ENCODE measurements at regions not wholly inside any gene's neighbourhood (a gene's known extent, or its start where the extent isn't known, plus 50 kb on each side); places are given as distances from the start of the nearest gene placed in this dataset.
A peak's percentile ranks its signal among the peaks of the same experiment; 100 is the strongest.
"Not testable (repeated sequence)": the region's sequence is repeated elsewhere in the genome, so short reads cannot be mapped to it uniquely, and the experiment has no call there.

DNA sequence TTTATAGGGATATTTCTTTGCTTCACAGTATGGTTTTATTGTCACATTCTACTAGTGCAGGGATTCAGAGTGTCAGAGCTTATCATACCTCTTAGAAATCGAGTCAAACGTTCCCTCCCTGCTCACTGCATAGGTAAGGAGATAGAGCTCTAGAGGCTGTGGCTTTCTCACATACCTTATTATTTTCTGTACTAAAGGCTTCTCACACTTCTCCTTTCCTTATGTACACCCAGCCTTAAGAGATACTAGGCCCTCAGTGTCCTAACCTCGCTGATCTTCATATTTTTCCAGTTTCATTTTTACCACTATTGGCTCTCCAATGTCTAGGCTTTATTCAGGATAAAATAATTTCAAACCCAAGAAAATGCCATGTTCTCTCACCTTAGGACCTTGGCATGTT, 297.3 kb upstream of the RIOK2 start:
- DNase-seq: no peak

DNA sequence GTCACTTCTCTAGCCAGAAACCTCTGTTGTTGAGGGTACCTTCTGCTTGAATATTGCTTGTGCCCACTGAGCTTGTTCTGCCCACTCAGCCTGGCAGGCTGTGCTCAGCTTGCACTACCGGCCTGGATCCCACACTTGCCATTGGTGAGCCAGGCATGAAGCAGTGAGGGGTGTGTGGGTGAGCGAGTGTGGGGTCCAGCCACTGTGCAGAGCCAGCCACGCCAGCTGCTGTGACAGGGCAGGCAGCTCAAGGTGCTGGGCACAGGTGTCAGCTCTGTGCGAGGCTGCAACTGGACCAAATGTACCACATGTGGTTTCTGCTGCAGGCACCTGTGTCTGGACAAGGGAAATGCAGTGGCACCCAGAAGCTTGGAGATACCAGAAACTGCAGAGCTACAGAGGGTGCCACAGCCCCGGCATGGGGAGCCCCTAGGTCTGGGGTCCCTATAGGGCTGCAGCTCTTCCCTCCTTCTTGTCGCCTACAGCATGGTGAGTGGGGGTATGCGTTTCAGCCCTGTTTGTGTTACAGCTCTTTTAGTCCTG, 305.1 kb upstream of the RIOK2 start:
- DNase-seq: no peak

DNA sequence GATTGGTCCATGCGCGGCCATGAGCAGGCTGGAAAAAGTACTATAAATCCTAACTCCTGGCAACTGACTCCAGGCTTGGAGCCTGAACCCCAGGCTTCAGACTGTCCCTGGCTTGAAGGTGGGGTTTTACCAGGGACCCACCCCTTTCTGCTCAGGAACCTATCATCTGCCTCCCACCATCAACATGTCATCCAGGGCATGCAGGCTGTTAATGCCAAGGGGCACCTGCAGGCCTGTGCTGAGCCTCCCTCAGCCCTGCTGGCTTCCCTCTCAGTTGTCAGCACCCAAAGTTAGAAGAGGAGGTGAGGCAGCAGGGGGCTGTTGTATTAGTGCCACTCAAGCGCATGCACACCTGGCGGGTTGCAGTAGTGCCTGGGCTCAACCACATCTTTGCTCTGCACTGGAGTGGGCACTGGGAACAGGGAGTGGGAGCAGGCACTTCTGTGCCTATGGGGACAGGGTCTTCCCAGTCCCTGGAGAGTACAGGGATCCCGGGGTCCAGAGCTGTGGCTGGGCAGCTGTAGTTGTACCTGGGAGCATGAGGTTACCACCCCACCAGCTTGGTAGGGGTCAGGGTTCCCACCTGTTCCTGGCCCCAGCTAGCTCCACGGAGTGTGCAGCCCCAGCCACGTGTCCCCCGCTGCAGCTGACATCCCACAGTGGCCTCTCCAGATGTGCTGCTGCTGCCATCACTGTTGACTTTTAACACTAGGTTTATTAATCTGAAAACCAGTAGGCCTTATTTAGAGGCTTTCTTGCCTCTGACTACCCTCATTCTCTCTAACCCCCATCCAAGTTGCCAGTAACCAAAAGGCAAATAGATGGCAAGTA, 306.2 kb upstream of the RIOK2 start:
- DNase-seq: no peak

DNA sequence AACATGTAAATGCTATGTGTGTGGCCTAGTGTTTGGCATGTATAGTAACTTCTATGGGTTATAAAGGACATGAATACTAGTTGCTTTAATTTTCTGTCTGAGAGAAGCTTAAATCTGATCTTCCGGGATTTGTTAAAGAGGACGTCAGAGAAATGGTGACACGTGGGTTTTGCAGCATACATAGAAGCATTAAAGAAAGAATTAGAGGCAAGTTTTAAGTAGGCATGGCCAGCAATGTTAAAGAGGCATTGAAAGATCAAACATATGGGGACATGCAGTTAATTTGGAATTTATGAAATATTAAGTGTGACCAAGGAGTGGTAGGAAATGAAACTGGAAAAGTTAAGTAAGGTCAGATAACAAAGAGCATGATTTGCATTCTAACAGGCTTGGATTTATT, 311.4 kb upstream of the RIOK2 start:
- no peak for DNase-seq

DNA sequence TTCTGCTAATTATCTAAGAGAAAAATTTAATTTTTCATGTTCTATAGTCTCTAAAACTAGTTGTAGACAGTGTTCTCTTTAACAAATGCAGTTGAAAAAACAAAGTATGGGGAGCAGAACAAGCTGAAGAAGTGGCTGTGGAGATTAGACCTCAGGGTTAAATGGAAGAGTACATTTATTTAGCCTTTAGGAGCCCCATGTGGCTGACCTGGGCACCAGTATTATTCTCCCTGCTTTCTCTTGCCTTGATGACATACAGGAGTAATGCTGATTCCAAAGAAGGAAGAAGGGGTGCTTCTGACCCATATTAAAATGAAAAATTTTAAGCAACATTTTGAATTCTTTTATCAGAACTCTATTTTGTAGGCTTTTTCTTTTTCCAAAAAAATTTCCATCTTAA, 312.3 kb upstream of the RIOK2 start:
- no peak for DNase-seq

DNA sequence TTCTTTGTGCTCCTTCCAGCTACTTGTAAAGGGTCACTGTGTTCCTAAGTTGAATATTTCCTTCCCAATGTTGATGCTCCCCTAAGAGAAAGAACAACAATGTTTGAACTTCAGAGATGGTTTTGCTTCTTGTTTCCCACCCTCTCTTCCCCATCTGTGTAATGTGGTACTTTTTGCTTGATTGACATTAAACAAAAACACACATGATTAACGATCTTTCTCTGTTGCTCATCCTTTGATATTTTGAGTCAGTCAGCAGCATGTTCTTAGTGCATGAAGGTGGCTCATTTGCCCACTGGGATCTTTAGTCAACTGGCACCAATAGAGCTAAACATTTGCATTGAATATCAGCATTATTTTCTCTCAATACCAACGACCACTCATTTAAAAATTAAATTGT, 313.0 kb upstream of the RIOK2 start:
- no peak for DNase-seq

DNA sequence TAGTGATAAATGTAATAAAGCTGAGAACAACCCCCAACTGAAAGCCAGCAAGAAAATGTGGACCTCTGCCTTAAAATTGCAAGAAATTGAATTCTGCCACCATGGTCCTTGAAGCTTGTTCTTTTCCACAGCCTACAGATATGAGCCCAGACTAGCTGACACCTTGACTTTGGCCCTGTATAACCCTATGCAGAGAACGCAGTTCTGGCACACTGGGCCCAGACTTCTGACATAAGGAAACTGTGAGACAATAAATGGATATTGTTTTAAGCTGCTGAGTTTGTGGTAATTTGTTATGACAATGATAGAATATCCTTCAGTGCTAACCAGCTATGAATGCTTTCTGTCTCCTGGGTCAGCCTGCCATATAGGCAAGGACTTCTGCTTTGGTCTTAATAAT, 315.6 kb upstream of the RIOK2 start:
- no peak for DNase-seq

DNA sequence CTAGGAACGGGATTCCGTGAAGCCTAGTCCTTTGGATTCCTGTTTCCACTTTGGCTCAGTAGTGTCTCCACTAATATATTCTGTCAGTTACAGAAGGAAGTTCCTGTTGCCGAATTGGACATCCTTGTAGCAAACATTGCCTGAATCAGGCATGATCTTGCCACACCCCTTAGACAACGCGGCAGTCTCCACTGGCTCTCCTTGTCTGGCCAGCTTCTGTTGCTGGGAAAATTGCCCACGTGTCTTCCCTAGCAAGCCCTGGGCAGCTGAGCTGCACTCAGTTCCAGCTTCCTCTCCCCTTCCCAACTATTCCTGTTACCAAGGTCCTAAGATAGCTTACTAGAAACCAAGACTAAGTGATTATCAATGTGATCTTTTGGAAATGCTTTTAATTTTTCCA, 316.6 kb upstream of the RIOK2 start:
- peak; percentile 7 for DNase-seq

DNA sequence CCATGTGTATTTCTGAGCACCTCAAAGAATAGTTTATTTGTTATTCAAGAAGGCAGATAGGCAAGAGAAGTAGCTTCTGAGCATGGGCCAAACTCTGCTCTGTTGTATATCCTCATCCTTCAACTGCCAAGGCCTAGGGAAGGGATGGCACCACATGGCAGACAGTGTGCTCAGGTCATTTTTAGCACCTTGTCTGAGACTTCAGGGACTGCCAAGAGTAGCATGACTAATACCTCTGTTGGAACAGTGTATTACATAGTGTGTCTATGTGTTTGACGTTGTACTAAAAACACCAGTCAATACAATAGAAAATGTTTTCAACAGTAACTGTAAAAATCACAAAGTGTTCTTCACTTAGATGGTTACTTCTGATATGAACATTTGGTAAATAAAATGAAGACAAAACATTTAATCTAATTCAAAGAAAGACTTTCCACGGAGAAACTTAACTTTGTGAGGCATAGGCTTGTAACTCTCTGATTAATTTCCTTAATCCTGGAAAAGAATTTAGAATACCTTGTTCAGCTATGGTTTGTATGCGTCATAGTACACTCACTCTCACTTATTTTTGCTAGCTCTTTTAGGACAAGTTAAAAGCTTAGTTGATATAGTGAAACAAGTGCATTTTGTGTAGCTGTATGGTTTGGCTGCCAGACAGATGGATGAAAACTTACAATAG, 318.4 kb upstream of the RIOK2 start:
- DNase-seq: no peak

DNA sequence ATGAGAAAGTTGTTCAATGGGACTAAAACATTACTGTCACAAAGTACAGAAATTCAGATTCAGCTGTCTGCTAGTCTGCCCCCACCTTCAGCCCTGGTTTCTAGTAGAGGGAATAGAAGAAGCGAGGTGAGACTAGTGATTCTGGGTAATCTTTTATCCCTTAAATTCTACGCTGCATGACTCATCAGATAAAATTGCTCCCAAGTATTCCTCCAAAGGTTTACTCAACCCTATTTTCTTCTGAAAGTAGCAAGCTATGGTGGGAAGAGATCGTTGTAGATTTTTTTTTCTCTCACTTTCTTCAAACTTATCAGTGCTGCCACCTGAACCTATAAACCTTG, 318.9 kb upstream of the RIOK2 start:
- no peak for DNase-seq

DNA sequence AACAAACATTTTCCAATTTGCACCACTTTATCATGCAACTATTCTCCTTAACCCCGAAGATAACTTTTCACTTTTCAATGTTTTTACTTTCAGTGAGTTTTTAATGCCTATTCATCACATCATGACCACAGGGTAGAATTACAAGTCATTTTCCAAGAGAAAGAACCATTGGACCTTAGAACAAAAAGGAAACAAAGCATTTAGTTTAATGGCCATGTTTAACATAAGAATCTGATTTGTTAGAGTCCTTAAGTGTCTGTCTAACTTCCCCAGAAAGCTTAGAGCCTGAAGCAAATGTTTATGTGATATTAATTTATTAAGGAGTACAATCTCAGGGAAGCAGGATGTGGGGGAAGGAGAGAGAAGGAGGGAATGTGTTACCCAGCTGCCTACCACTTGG, 325.8 kb upstream of the RIOK2 start:
- no peak for DNase-seq

DNA sequence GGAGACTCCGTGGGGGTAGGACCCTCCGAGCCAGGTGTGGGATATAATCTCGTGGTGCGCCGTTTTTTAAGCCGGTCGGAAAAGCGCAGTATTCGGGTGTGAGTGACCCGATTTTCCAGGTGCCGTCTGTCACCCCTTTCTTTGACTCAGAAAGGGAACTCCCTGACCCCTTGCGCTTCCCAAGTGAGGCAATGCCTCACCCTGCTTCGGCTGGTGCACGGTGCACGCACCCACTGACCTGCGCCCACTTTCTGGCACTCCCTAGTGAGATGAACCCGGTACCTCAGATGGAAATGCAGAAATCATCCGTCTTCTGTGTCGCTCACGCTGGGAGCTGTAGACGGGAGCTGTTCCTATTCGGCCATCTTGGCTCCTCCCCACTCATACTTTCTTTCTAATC, 336.5 kb upstream of the RIOK2 start:
- not testable (repeated sequence) for DNase-seq

DNA sequence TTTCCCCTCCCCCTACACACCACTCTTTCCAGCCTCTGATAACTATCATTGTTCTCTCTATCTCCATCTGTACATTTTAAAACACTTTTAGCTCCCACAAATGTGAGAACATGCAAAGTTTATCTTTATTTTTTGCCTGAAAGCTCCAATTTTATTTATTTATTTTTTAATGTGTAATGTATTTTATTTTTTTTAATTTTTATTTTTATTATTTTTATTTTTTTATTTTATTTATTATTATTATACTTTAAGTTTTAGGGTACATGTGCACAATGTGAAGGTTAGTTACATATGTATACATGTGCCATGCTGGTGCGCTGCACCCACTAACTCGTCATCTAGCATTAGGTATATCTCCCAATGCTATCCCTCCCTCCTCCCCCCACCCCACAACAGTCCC, 340.3 kb upstream of the RIOK2 start:
- not testable (repeated sequence) for DNase-seq

DNA sequence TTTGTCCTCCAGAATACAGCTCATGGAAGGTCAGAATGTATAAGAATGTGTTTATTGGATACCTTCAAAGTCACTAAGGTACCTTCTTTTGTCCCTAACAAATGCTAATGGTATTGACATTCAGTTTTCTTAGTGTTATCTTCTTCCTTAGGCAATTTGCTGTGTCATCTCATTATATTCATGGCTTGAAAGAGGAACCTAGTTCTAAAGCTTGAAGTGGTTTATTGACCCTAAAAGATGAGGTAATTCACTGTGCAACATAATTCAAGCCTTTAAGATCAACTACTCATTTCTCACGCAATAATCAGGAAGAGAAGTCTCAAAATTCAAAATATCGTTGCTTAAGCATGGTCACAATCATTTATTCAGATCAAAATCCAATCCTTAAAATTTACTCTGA, 342.7 kb upstream of the RIOK2 start:
- no peak for DNase-seq

DNA sequence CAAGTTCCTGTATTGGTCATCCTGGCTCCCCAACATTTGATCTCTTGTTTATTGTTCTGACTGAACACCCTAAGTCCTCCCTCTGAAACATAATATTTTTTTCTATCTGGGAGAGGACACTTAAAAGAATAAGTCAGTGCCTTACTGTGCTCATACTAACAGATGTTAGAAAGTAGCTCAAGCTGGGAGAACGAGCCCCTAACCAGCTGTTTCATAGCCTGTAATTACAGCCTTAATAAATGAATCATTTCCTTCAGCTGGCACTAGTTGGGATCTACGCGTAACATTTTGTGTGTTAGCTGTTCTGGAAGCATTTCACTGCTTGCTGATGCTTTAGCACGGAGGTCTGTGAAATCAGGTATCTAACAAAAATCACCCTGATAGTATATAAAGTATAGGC, 345.9 kb upstream of the RIOK2 start:
- peak; percentile 50 for DNase-seq

DNA sequence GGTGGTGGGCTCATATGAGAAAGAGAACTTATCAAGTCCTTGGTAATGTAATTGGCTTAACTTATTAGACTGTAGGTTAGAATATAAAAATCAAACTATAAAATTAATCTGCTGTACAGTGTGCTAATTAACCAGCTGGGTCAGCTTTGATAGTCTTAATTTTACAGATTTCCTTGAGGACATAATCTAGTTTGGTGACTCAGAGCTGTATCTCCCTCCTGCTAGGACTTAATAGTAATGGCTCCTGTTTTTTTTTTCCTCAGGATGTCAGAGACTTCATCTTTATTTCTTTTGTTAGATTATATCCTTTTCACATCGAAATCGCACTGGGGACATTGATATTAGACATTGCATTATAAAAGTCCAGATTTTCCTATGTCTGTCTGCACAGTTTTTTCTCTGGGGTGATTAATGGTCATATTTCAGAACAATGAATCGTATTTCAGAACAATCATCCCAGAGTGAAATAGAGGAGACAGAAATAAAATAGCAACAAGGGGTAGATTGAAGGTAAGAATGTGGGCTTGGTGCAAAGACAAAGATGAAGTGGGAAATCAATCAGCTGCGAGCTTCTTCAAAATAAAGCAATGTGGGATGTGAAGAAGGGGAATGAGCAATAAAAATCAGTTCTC, 346.4 kb upstream of the RIOK2 start:
- peak; percentile 38 for DNase-seq

DNA sequence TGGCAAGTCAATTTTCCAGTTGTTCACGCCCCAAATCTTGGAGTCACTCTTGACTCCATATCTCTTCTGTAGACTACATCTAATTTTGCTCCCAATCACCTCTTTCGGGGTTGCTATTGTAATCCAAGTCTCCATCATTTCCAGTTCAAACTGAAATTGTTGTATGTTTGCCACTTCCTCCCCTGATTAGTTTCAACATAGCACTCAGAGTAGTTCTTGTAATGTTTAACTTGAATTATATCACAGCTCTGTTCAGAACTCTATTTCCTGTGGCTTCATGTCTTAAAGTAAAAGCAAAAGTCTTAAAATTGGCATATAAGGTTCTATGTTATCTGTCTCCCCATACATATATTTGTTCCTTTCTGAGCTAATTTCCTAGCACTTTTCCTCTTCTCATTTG, 348.5 kb upstream of the RIOK2 start:
- DNase-seq: no peak

DNA sequence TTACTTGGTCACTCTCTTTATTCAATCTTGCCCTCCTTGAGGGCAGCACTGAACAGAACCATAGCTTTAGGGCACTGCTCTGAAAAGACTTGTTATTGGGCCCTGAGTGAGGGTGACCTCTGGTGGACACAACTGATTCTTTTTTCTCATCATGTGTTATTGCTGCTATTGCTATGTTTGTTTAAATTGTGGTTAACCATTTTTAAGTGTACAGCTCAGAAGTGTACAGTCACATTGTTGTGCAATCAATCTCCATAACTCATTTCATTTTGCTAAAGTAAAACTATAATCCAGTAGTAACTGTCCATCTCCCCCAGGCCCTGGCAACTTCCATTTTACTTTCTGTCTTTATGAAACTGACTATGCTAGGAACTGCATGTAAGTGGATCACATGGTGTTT, 351.1 kb upstream of the RIOK2 start:
- DNase-seq: peak; percentile 28

DNA sequence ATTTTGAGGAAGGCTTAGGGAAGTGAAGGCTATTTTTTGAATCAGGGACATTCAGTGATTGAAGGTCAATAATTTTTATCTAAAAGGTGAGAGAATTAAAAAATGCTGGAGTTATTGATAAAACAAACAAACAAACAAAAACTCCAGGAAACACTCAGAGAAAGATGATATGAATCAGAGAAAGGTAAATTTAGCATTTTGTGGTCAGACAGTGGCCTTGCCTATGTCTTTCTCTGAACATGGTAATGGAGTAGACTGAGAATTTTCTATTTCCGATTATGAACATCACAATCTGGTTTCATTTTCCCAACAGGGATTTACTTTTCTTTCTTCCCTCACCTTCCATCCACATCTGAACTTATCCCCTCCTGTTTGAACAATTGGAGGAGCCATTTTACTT, 353.6 kb upstream of the RIOK2 start:
- no peak for DNase-seq

DNA sequence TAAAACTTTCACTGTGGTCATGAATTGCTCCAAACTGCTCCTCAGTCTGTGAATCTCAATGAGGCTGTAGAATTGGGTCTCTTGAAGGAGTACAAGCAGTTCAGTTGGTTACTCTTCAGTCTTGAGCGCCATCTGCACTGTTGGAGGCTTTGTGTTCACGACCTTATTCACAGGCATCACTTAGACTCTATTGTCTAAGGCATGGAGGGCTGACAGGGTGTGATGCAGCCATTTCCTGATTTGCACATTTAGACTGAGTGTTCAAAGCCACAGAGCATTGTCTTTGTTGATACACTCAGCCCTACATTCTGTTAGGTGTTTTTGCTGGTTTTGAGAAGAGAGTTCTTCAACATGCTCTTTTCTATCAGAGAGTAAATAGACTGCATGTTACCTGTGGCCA, 355.9 kb upstream of the RIOK2 start:
- DNase-seq: no peak

DNA sequence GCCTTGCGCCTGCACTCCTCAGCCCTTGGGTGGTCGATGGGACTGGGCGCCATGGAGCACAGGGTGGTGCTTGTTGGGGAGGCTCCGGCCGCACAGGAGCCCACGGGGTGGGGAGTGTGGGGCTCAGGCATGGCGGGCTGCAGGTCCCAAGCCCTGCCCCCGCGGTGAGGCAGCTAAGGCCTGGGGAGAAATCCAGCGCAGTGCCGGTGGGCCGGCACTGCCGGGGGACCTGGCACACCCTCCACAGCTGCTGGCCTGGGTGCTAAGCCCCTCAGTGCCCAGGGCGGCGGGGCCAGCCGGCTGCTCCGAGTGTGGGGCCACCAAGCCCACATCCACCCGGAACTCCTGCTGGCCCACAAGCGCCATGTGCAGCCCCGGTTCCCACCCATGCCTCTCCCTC, 358.8 kb upstream of the RIOK2 start:
- no peak for DNase-seq

DNA sequence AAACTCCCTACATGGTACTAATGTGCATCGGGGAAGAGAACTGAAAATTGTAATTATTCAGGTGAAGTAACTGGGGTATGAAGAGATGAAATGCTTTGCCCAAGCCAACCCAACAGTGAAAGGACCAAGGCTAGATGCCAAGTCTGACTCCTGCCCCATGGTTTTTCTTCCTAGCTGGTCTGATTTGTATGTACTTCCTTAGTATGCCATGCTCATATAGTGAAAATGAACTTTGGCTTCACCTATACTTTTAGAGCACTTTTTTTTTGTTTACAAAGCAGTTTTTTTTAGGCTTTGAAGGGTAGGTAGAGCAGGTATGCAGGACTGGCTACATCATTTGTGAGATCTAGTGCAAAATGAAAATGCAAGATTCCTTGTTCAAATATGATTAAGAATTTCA, 359.4 kb upstream of the RIOK2 start:
- no peak for DNase-seq

DNA sequence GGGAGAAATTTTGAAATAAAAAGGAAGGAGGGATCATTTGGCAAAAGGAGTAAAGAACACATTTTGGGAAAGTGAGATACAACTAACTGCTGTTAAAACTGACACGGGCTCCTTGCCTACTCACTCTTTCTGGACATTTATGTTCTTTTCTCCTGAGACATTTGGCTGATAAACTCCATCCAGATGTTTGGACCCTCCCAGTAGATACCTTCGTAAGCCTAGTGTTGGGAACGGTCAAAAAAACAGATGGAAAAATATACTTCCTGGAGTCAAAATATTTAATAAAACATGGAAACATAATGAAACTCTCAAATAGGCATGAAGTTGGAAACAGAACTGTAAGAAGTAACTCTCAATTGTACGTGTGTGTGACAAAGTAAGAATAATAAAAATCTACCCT, 360.1 kb upstream of the RIOK2 start:
- DNase-seq: peak; percentile 74
